B cell (primary cell): ENCODE measurements at regions not wholly inside any gene's neighbourhood (a gene's known extent, or its start where the extent isn't known, plus 50 kb on each side); places are given as distances from the start of the nearest gene placed in this dataset.

Experiments used
- ATAC-seq: fragments of 200-7000 bp; cut with Tn5 transposase; one replicate; pipeline ENCODE4 v1.10.0; 2021; ENCODE audit warnings: low read depth, mild to moderate bottlenecking, moderate number of reproducible peaks, moderate library complexity
- CTCF ChIA-PET: fragments of 350-600 bp; sonication (Branson Sonifier 250); formaldehyde crosslinking; loops from one replicate; lab custom pipeline; 2021; ENCODE audit warnings: antibody characterized with exemption, inconsistent platforms; lab: Charles Lee
- POLR2A ChIA-PET: fragments of 350-600 bp; sonication (Branson Sonifier 250); formaldehyde crosslinking; loops from one replicate; lab custom pipeline; 2021; ENCODE audit warnings: antibody characterized with exemption; lab: Charles Lee
- DNase-seq: peaks from one replicate; pipeline ENCODE4 v3.0.0; 2013
- H2AFZ ChIP-seq: 2 replicates; pipeline ENCODE4 v1.6.1; 2012; ENCODE audit warnings: mild to moderate bottlenecking, low read depth, low read length; ENCODE audit not compliant: insufficient read depth, poor library complexity, severe bottlenecking
- H3K27ac ChIP-seq, 2 donors: 1 replicate in 1 of 2; 2 replicates in 1 of 2; pipeline ENCODE4 v1.5.1; 2012 to 2013; ENCODE audit warnings: low read length in 2 of 2, mild to moderate bottlenecking in 2 of 2, moderate library complexity in 1 of 2
- H3K27me3 ChIP-seq, 4 experiments: fragments of 200-600 bp in 1 of 4; sonication (generic) in 1 of 4; replicated peaks in 1 of 4; 1 replicate in 2 of 4; 2 replicates in 2 of 4; pipeline versions ENCODE4 v1.6.1 to v1.7.0; 2013 to 2016; ENCODE audit warnings: low read length in 3 of 4, mild to moderate bottlenecking in 2 of 4, mixed read lengths in 1 of 4, moderate library complexity in 1 of 4; ENCODE audit not compliant: insufficient read depth in 4 of 4, control insufficient read depth in 3 of 4; ENCODE audit errors: control extremely low read depth in 1 of 4
- H3K36me3 ChIP-seq, 2 experiments: replicated peaks in 1 of 2; 1 replicate in 1 of 2; 2 replicates in 1 of 2; pipeline versions ENCODE4 v1.6.1 to v1.7.1; 2013; ENCODE audit warnings: low read length in 1 of 2; ENCODE audit not compliant: insufficient read depth in 2 of 2, control insufficient read depth in 1 of 2; ENCODE audit errors: control extremely low read depth in 1 of 2, extremely low read depth in 1 of 2
- H3K4me1 ChIP-seq, 2 donors: fragments of 200-600 bp in 1 of 2; sonication (generic) in 1 of 2; 1 replicate in 1 of 2; 2 replicates in 1 of 2; pipeline versions ENCODE4 v1.5.1 to v1.6.1; 2013 to 2017; ENCODE audit warnings: low read length in 2 of 2; ENCODE audit not compliant: control insufficient read depth in 2 of 2, insufficient read depth in 2 of 2
- H3K4me2 ChIP-seq: replicated peaks from 2 replicates; pipeline ENCODE3; 2012; ENCODE audit warnings: mild to moderate bottlenecking, low read depth, low read length; ENCODE audit not compliant: poor library complexity, severe bottlenecking
- H3K4me3 ChIP-seq, 5 experiments: fragments of 200-600 bp in 1 of 5; sonication (generic) in 1 of 5; 1 replicate in 3 of 5; 2 replicates in 2 of 5; pipeline versions ENCODE4 v1.5.1 to v1.7.0; 2011 to 2016; ENCODE audit warnings: low read length in 4 of 5, mild to moderate bottlenecking in 4 of 5, low read depth in 2 of 5, control low read depth in 1 of 5, moderate library complexity in 1 of 5; ENCODE audit not compliant: insufficient read depth in 1 of 5; ENCODE audit errors: control extremely low read depth in 1 of 5, extremely low read depth in 1 of 5
- H3K79me2 ChIP-seq: fragments of 200-600 bp; sonication (generic); one replicate; pipeline ENCODE4 v1.6.0; 2016; ENCODE audit warnings: low read length; ENCODE audit not compliant: control insufficient read depth, insufficient read depth
- H3K9ac ChIP-seq: fragments of 200-600 bp; sonication (generic); 2 replicates; pipeline ENCODE4 v1.6.1; 2017; ENCODE audit warnings: mild to moderate bottlenecking, low read length, moderate library complexity
- H3K9me3 ChIP-seq, 3 donors: one replicate each; pipeline versions ENCODE4 v1.6.1 to v1.7.1; 2013; ENCODE audit warnings: low read length in 2 of 3; ENCODE audit not compliant: control insufficient read depth in 2 of 3, insufficient read depth in 1 of 3; ENCODE audit errors: control extremely low read depth in 1 of 3
- H4K20me1 ChIP-seq: 2 replicates; pipeline ENCODE4 v1.6.0; 2012; ENCODE audit warnings: mild to moderate bottlenecking, low read length; ENCODE audit not compliant: insufficient read depth, control insufficient read depth, poor library complexity, severe bottlenecking
- H3K27ac Mint-ChIP-seq: one replicate; pipeline ENCODE4 v1.8.0; 2021; ENCODE audit warnings: mixed read lengths
- H3K27me3 Mint-ChIP-seq: one replicate; pipeline ENCODE4 v1.8.0; 2021; ENCODE audit warnings: mixed read lengths
- H3K4me1 Mint-ChIP-seq: one replicate; pipeline ENCODE4 v1.8.0; 2021; ENCODE audit warnings: mixed read lengths
- H3K4me3 Mint-ChIP-seq: one replicate; pipeline ENCODE4 v1.8.0; 2021; ENCODE audit warnings: mixed read lengths
- H3K9me3 Mint-ChIP-seq: one replicate; pipeline ENCODE4 v1.8.0; 2022; ENCODE audit warnings: mixed read lengths; ENCODE audit not compliant: insufficient read depth
- CTCF ChIP-seq: fragments of 200-600 bp; IDR thresholded peaks from one replicate; pipeline ENCODE4 v1.8.0; 2022; ENCODE audit warnings: antibody characterized with exemption, mild to moderate bottlenecking
- EZH2 ChIP-seq: IDR thresholded peaks from 2 replicates; pipeline ENCODE4 v1.6.1; 2012; ENCODE audit warnings: borderline replicate concordance, low read depth, mild to moderate bottlenecking, moderate library complexity, low read length; ENCODE audit not compliant: insufficient read depth, poor library complexity, severe bottlenecking
- WGBS: methylation state at CpG from one replicate; pipeline ENCODE4 v1.1.5; 2013; ENCODE audit warnings: missing lambda C conversion rate; ENCODE audit not compliant: insufficient coverage; 5-methylcytosine and 5-hydroxymethylcytosine counted together
- intact Hi-C: fragments of 100-400 bp; cut with micrococcal nuclease; formaldehyde crosslinking; loops from one replicate; pipeline ENCODE4 v1.10.0; 2022

GRCh38 chr17:72412650-72413076 is 291.8 kb downstream of the SOX9 start:
- Histone ChIP-seq H3K36me3 (no peaks in the 10 kb centered on the region), H3K4me2 (no peak overlapping the region), H3K4me3 (no peak overlapping the region), H4K20me1 (no peaks in the 10 kb centered on the region), H3K27ac (no peak overlapping the region), H2AFZ (no peak overlapping the region), H3K4me1 (no peaks in the 10 kb centered on the region), H3K9me3 (peaks cover 2 to 16% (median 3%) of the 10 kb centered on the region in 3 donors), H3K79me2 (no peaks in the 10 kb centered on the region), H3K27me3 (no peaks in the 10 kb centered on the region), H3K9ac (no peak overlapping the region)
- 43% methylated on average over 2 of the region's 5 CpGs for WGBS
- no peak for TF ChIP-seq EZH2
- TF ChIP-seq CTCF: no peak
- ChIA-PET POLR2A (no interaction called here), CTCF (no interaction called here)
- no peak for DNase-seq
- Mint-ChIP-seq H3K27me3 (no peaks in the 10 kb centered on the region), H3K27ac (no peak overlapping the region), H3K9me3 (peaks cover 5% of the 10 kb centered on the region), H3K4me3 (no peak overlapping the region), H3K4me1 (peaks cover 2% of the 10 kb centered on the region)
- ATAC-seq: no peak
- intact Hi-C loops: no loop called here

- no peaks in the 10 kb centered on the region for H3K27me3 ChIP-seq
- no peaks in the 10 kb centered on the region for H4K20me1 ChIP-seq
- no peak overlapping the region for H3K27ac ChIP-seq
- WGBS: 85% methylated on average over 21 of the region's 23 CpGs
- H3K4me1 Mint-ChIP-seq: no peaks in the 10 kb centered on the region
- CTCF ChIA-PET: no interaction called here
- no peak overlapping the region for H2AFZ ChIP-seq
- H3K4me1 ChIP-seq: no peaks in the 10 kb centered on the region
- H3K9me3 ChIP-seq: peaks cover 3 to 18% (median 9%) of the 10 kb centered on the region in 3 donors
- H3K9ac ChIP-seq: no peak overlapping the region
- ATAC-seq (no peak), DNase-seq (no peak)
- H3K36me3 ChIP-seq: no peaks in the 10 kb centered on the region
- intact Hi-C loops: no loop called here
- POLR2A ChIA-PET: no interaction called here
- H3K9me3 Mint-ChIP-seq: peaks cover 9% of the 10 kb centered on the region
- H3K4me3 Mint-ChIP-seq: no peak overlapping the region
- no peaks in the 10 kb centered on the region for H3K27me3 Mint-ChIP-seq
- TF ChIP-seq EZH2: no peak
- no peak for TF ChIP-seq CTCF
- H3K4me2 ChIP-seq: no peak overlapping the region
- H3K27ac Mint-ChIP-seq: no peak overlapping the region
- no peaks in the 10 kb centered on the region for H3K79me2 ChIP-seq
- no peak overlapping the region for H3K4me3 ChIP-seq
Observed at GRCh38 chr17:72413077-72414031, 292.5 kb downstream of the SOX9 start.
